Uterus (tissue), 2 donors: ENCODE measurements at regions not wholly inside any gene's neighbourhood (a gene's known extent, or its start where the extent isn't known, plus 50 kb on each side); places are given as distances from the start of the nearest gene placed in this dataset.
"Not testable (repeated sequence)": the region's sequence is repeated elsewhere in the genome, so short reads cannot be mapped to it uniquely, and the experiment has no call there.

Experiments used
- POLR2A ChIP-seq, 2 donors: fragments of 450-650 bp; IDR thresholded peaks; one replicate each; pipeline ENCODE4 v1.6.1; 2016; ENCODE audit warnings: antibody characterized with exemption in 2 of 2, mild to moderate bottlenecking in 1 of 2, moderate library complexity in 1 of 2
- TF ChIP-seq, protein P1 (sequence below), 4 experiments: fragments of 200-600 bp in 2 of 4; fragments of 450-650 bp in 2 of 4; sonication (generic) in 2 of 4; IDR thresholded peaks; one replicate each; pipeline ENCODE4 v1.5.1; 2016 to 2019; ENCODE audit warnings: antibody characterized with exemption in 4 of 4, mild to moderate bottlenecking in 2 of 4, moderate library complexity in 1 of 4

DNA sequence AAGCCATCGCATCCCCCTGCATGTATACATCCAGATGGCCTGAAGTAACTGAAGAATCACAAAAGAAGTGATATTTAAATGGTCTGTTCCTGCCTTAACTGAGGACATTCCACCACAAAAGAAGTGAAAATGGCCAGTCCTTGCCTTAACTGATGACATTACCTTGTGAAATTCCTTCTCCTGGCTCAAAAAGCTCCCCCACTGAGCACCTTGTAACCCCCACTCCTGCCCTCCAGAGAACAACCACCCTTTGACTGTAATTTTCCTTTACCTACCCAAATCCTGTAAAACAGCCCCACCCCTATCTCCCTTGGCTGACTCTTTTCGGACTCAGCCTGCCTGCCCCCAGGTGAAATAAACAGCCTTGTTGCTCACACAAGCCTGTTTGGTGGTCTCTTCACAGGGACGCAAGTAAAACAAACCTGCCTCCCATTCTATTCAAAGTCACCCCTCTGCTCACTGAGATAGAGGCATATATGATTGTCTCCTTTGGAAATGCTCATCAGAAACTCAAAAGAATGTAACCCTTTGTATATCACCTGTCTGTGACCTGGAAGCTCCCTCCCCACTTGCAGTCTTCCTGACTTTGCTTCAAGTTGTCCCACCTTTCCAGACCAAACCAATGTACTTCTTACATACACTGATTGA, 227.0 kb upstream of the TACR3 start:
- TF ChIP-seq, protein P1, sequence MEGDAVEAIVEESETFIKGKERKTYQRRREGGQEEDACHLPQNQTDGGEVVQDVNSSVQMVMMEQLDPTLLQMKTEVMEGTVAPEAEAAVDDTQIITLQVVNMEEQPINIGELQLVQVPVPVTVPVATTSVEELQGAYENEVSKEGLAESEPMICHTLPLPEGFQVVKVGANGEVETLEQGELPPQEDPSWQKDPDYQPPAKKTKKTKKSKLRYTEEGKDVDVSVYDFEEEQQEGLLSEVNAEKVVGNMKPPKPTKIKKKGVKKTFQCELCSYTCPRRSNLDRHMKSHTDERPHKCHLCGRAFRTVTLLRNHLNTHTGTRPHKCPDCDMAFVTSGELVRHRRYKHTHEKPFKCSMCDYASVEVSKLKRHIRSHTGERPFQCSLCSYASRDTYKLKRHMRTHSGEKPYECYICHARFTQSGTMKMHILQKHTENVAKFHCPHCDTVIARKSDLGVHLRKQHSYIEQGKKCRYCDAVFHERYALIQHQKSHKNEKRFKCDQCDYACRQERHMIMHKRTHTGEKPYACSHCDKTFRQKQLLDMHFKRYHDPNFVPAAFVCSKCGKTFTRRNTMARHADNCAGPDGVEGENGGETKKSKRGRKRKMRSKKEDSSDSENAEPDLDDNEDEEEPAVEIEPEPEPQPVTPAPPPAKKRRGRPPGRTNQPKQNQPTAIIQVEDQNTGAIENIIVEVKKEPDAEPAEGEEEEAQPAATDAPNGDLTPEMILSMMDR (IDR thresholded peaks at IDR 0.05), result not testable (repeated sequence)
- not testable (repeated sequence) for TF ChIP-seq POLR2A (IDR thresholded peaks at IDR 0.05)
